ENCODE measurements at regions not wholly inside any gene's neighbourhood (a gene's known extent, or its start where the extent isn't known, plus 50 kb on each side); places are given as distances from the start of the nearest gene placed in this dataset.

DNA sequence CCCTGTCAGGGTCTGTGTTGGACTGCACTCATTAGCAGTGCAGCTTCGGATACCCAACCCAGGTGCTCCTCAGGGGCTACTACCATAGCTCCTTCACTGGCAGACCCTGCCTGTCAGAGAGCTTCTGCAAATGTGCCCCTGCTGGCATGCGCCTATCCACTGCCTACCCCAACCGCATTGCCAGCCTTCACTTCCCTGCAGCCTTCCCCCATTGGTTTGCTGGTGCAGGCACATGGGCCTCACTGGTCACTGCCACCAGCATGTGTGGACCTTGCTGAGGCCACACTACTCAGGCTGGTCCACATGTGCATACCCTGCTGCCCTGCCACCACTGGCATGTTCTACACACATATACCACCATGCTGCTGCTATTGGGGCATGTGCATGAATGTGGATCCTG, 72.5 kb upstream of the MAGEH1 start:
- no peaks in the 10 kb centered on the region for H3K9me1 ChIP-seq (replicated peaks; ENCODE audit: control insufficient read depth, extremely low read depth, insufficient read depth, low read length)
- intact Hi-C loops (cut with micrococcal nuclease) (no loop called here), dilution Hi-C loops (cut with MboI; ENCODE audit: extremely low pct_ligation_motif_present, low sequenced_read_pairs) (no loop called here)
- H3K4me2 ChIP-seq (ENCODE audit: insufficient read depth, low read length), result no peak overlapping the region
- H3K27me3 ChIP-seq (ENCODE audit: control insufficient read depth in 2 of 2, insufficient read depth in 2 of 2, low read length in 2 of 2), result no peaks in the 10 kb centered on the region
- TF ChIP-seq MYC (IDR thresholded peaks at IDR 0.05; ENCODE audit: low read depth, low read length) (no peak), EZH2 (IDR thresholded peaks at IDR 0.05; ENCODE audit: borderline replicate concordance, low read depth, low read length, severe bottlenecking) (no peak), FOS (IDR thresholded peaks at IDR 0.05; ENCODE audit: borderline replicate concordance, insufficient read depth, low read length) (no peak), CTCF (IDR thresholded peaks at IDR 0.05; ENCODE audit: extremely low read depth in 1 of 2, insufficient read depth in 1 of 2, low read depth in 1 of 2, low read length in 2 of 2) (no peak), POLR2AphosphoS5 (IDR thresholded peaks at IDR 0.05; ENCODE audit: insufficient read depth, low read depth, low read length) (no peak), GATA2 (IDR thresholded peaks at IDR 0.05; ENCODE audit: insufficient read depth, insufficient read length, low read depth, low read length) (no peak), JUN (IDR thresholded peaks at IDR 0.05; ENCODE audit: borderline replicate concordance, insufficient read depth, insufficient read length, low read depth) (no peak), POLR2A (IDR thresholded peaks at IDR 0.05; ENCODE audit: low read depth, low read length) (no peak)
- TF ChIP-seq, protein P1, sequence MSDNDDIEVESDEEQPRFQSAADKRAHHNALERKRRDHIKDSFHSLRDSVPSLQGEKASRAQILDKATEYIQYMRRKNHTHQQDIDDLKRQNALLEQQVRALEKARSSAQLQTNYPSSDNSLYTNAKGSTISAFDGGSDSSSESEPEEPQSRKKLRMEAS (IDR thresholded peaks at IDR 0.05; ENCODE audit: insufficient read depth, insufficient read length), result no peak
- no peak overlapping the region for H3K4me3 ChIP-seq (replicated peaks in 1 of 3; ENCODE audit: insufficient read depth in 1 of 3, low read depth in 1 of 3, low read length in 3 of 3)
- no peak overlapping the region for H3K27ac ChIP-seq (ENCODE audit: insufficient read depth, low read depth, low read length)
- no peak for FAIRE-seq
- DNase-seq (ENCODE audit: low read depth, low spot score), result no peak
- no peak overlapping the region for H3K9ac ChIP-seq (replicated peaks; ENCODE audit: extremely low read depth, insufficient read depth, low read length)
- ChIA-PET CTCF (no interaction called here), POLR2A (no interaction called here)
- H3K9me3 ChIP-seq (replicated peaks; ENCODE audit: control insufficient read depth, insufficient read depth, low read length), result no peaks in the 10 kb centered on the region
- H2AFZ ChIP-seq (ENCODE audit: low read depth, low read length), result no peak overlapping the region
- no peaks in the 10 kb centered on the region for H4K20me1 ChIP-seq (replicated peaks; ENCODE audit: control insufficient read depth, extremely low read depth, insufficient read depth, low read length)
- H3K79me2 ChIP-seq (ENCODE audit: control insufficient read depth, insufficient read depth, low read length), result no peaks in the 10 kb centered on the region
- no TSS peak for BruUV-seq (replicated peaks)
- no peaks in the 10 kb centered on the region for H3K4me1 ChIP-seq (ENCODE audit: control insufficient read depth, extremely low read depth, insufficient read depth, low read length)
- H3K36me3 ChIP-seq (ENCODE audit: control insufficient read depth in 2 of 2, extremely low read depth in 1 of 2, insufficient read depth in 2 of 2, low read length in 2 of 2), result no peaks in the 10 kb centered on the region
